ENCODE measurements at regions not wholly inside any gene's neighbourhood (a gene's known extent, or its start where the extent isn't known, plus 50 kb on each side); places are given as distances from the start of the nearest gene placed in this dataset.
"Not testable (repeated sequence)": the region's sequence is repeated elsewhere in the genome, so short reads cannot be mapped to it uniquely, and the experiment has no call there.

DNA sequence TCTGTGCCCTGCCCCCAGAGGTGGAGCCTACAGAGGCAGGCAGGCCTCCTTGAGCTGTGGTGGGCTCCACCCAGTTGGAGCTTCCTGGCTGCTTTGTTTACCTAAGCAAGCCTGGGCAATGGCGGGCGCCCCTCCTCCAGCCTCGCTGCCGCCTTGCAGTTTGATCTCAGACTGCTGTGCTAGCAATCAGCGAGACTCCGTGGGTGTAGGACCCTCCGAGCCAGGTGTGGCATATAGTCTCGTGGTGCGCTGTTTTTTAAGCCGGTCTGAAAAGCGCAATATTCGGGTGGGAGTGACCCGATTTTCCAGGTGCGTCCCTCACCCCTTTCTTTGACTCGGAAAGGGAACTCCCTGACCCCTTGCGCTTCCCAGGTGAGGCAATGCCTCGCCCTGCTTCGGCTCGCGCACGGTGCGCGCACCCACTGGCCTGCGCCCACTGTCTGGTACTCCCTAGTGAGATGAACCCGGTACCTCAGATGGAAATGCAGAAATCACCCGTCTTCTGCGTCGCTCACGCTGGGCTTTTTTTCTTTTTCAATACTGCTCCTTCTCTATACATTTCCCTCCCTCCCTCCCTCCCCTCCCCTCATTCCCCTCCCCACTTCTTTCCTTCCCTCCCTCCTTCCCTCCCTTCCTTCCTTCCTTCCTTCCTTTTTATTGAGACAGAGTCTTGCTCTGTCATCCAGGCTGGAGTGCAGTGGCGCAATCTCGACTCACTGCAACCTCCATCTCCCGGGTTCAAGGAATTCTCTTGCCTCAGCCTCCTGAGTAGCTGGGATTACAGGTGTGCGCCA lies 197.1 kb upstream of the TBL1XR1 start:
- DNase-seq (ENCODE audit: low read depth) = not testable (repeated sequence)

DNA sequence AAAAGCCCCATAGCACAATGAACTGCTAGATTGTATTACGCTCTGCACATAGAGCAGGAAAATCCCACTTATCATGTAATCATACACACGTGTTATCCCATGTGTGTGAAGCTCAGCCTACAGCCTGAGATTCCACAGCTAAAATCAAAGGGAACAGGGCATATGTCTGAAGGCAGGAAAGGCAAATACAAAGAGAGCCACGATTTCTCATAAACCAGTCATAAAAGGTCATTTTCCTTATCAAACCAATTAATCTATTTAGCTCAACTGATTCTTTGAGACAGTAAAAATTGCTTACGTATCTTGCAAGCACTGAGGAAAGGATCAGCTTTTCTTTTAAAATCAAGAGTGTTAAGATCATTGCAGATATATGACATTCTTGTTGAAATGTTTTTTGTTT lies 199.5 kb upstream of the TBL1XR1 start:
- no peak for DNase-seq (ENCODE audit: low read depth)

DNA sequence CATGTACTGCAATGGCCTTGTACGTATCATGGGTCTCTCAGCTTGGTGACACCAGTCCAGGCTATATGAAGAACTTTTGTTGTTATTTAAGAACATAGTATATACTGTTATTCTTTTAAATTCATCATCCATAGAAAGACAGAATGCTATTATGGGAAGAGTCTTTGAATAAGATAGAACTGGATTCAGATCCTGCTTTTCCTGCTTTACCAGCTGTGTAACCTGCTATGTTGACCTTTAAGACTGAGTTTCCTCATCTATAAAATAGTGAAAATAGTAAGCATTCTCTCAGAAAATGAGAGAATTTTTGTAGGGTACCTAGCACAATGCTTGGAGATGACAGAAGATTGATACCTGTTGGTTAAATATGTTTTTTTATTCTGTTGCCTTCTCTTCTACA lies 204.1 kb upstream of the TBL1XR1 start:
- DNase-seq (ENCODE audit: low read depth) = no peak

GRCh38 chr3:177402533-177402932 lies 205.3 kb upstream of the TBL1XR1 start:
- DNase-seq (ENCODE audit: low read depth) = no peak

- no peak for DNase-seq (ENCODE audit: low read depth)
Observed at GRCh38 chr3:177405191-177405672, 207.9 kb upstream of the TBL1XR1 start.

DNA sequence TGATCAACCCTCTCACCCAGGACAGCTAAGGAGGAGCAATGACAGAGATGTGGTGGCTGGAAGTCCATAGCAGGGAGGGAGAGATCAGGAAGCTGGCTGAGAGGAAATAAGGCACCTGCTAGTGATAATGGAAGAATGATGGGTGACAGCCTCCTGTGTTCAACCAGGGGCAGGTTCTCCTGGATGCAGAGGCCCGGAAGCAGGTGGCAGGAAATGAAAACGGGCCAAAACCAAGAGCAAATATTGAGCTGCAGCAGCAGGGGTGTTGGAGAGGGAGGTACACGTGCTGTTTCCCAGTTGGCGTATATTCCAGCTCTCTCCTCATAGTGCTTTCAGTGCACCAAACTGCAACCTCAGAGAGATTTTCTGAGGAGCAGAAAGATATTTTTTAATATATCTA lies 213.4 kb upstream of the TBL1XR1 start:
- no peak for DNase-seq (ENCODE audit: low read depth)

DNA sequence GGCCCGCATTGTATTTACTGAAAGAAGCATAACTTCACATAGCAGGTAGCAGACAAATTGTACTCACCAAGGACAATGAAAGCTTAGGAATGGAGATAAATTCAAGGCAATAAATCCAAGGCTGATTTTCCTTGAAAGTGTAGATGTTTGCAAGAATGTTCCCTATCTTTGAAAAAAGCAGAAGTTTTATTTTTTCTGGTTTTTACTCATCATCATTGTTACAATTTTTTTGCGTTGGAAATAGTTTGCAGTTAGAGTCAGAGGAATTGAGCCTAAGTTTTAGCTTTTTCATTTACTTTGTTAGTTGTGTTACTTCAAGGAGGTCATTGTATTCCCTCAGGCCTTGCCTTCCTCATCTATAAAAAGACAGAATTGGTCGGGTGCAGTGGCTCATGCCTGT lies 213.9 kb upstream of the TBL1XR1 start:
- no peak for DNase-seq (ENCODE audit: low read depth)

DNA sequence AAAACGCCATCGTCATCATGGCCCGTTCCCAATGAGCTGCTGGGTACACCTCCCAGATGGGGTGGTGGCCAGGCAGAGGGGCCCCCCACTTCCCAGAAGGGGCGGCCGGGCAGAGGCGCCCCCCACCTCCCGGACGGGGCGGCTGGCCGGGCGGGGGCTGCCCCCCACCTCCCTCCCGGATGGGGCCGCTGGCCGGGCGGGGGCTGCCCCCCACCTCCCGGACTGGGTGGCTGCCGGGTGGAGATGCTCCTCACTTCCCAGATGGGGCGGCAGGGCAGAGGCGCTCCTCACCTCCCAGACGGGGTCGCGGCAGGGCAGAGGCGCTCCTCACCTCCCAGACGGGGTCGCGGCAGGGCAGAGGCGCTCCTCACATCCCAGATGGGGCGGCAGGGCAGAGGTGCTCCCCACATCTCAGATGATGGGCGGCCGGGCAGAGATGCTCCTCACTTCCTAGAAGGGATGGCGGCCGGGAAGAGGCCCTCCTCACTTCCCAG lies 215.4 kb upstream of the TBL1XR1 start:
- DNase-seq (ENCODE audit: low read depth) = not testable (repeated sequence)

- no peak for DNase-seq (ENCODE audit: low read depth)
Observed at GRCh38 chr3:177414093-177414492, 216.8 kb upstream of the TBL1XR1 start.

DNA sequence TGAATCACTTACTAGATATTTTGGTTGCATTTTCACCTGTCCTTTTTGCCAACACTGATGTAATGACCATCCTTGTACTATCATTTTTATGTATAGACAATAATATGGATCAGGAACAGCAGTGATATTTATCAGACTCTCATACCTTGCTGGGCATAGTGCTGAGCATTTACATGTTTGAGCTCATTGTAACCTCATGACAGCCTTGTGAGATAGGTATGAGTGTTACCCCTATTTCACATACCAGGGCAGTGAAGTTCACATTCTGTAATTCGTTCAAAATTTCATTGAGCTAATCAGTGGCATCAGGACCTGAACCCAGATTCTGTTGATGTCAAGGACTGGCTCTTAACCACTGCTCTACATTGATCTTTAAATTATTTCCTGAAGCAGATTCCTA lies 221.5 kb upstream of the TBL1XR1 start:
- no peak for DNase-seq (ENCODE audit: low read depth)

DNA sequence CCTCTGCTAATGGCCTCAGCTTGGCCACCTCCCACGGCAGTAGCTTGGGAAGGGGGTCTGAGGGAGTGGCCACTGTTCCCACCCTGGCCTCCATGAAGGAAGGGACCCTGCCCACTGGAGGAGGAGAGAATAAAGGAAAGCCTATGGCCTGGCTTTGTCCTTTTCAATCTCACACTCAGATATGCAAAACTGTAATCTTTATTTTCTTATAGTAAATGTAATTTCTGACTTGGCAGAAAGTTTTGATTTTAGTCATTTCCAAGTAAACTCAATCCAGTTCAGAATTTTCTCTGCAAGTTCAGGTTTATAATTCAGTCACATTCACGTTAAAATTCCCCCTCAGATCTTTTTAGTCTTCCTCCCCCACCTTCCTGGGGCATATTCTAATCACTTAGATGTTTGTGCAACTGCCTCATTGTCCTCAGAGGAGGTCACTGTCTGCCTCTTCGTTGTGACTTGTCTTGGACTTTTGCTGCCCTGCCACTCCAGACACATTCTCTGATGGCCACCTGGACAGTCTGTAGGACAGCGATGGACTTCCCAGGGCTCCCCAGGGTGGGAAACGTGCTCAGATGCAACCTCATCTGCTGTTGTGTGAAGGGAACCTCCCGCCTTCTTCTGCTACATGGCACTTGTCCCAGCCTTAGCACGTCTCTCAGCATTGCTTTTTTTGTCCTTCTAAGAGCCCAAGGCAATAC lies 222.8 kb upstream of the TBL1XR1 start:
- no peak for DNase-seq (ENCODE audit: low read depth)

DNA sequence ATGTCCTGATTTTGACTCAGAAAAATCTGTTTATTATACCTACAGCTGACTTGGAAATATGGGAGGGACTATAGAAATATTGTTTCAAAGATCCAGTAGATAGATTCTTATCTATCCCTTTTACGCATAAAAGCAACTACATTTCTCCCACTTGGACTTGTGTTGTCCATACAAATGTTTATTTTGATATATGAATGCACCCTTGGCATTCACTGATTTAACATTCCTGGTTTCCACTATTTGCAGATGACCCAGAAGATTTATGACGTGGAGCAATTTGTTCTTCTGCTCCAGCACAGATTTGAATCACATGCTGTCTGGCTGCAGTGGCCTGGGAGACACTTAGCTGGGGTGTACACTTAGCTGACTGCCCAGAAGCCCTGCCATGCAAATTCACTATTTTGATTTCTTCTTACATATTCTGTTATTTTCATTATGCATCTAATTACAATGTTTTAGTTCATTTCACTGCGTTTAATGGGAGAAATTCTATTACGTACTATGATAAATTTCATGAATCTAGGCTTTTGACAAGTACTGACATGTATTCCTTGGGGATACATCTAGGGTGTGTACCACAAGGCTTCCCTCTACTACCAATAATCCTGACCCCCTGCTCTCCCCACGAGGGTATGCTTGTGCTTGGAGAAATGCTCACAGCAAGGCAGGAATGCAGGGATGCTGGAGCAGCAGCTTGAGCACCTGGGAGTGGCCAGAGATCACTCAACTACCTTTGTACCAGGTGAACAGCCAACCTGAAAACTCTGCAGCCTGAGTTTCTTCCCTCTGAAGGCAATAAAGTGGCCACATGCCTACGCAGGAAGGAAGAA lies 223.6 kb upstream of the TBL1XR1 start:
- DNase-seq (ENCODE audit: low read depth) = no peak

DNA sequence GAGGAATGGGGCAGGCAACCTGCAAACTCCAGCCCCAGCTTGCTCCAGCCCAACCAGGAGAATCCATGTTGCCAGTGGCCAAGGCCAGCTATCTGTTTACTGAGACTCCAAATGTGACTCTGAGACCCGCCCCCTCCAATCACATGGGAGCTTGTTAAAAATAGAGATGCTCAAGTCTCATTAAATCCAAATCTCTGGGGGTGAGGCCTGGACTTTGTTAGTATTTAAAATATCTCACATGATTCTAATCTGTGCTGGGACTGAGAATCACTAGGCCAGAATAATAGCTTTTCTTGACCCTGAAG lies 224.2 kb upstream of the TBL1XR1 start:
- no peak for DNase-seq (ENCODE audit: low read depth)

DNA sequence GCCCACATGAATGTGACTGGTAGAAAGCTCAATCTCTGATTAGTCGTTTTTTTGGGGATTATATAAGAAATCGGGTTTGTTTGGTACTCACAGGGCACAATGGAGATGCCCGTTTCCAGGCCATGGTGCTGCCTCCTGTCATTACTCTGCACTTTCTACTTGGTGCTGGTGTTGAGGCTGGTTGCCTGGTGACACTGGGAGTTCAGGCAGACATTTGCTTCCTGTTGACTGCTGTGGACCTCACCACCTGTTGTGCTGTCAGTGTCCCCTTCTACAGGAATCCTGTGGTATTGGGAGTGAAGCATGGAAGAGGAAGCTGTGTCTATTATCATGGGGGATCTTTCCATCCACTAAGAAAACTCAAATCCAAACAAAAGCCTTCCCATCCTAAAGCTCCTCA lies 227.2 kb upstream of the TBL1XR1 start:
- DNase-seq (ENCODE audit: low read depth) = no peak

GRCh38 chr3:177425042-177425441 lies 227.8 kb upstream of the TBL1XR1 start:
- no peak for DNase-seq (ENCODE audit: low read depth)

- no peak for DNase-seq (ENCODE audit: low read depth)
Observed at GRCh38 chr3:177426106-177426877, 229.0 kb upstream of the TBL1XR1 start.

DNA sequence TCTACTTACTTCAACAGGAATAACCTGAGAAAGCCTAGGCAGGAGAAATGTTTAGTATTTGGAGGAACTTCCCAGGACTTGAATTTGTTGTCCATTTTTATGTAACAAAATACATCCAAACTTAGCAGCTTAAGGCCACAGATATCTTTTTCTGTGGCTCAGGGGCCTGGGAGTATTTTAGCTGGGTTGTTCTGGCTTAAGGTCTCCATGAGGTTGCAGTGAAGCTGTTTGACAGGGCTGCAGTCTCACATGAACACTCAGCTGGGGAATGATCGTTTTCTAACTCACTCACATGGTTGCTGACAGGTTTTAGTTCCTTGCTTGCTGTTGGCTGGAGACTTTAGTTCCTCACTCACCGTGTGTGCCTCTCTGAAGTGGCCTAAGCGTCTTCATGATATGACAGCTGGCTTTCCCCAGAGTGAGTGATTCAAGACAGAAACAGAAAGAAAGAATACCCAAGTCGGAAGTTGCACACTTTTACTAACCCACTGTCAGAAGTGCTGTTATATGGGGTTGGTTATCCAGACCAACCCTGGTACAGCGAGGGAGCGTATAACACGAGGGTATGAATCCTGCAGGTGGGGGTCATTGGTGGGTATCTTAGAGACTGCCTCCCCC lies 229.7 kb upstream of the TBL1XR1 start:
- DNase-seq (ENCODE audit: low read depth) = peak; percentile 51

DNA sequence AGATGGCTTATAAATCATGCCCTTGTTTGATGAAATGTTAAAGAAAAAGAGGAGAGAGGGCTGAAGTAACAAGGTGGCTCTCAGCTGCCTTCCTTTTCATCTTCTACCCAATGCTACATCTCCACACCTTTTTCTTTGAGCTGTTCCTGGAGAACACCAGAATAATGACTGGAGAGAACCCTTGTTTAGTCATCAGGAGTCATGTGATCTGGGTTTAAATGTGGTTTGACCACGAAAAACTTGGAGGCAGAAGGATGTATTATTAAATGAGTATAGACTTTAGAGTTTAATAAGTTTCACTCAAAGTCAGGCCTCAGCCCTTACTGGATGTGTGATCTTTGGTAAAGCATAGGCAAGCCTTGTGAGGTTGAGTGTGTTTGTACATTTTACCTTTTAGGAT lies 230.3 kb upstream of the TBL1XR1 start:
- DNase-seq (ENCODE audit: low read depth) = no peak

DNA sequence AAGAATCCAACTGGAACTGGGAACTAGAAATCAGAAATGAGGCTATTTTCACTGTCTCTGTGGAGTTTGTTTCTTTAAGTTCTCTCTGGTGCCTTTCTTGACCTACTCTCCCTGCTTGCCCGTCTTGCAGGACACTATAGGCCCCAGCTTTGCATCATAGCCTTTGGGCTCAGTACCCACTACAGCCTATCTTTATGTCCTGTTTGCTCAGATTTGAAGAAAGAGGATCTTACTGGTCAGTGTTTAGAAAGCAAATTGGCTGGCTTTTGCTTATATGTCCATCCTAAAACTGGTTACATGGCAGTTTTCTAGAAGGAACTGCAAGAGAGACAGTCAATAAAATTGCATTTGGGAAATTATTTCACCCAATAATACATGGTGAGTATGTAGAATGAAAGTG lies 231.8 kb upstream of the TBL1XR1 start:
- no peak for DNase-seq (ENCODE audit: low read depth)

GRCh38 chr3:177429771-177430170 lies 232.5 kb upstream of the TBL1XR1 start:
- DNase-seq (ENCODE audit: low read depth) = no peak

DNA sequence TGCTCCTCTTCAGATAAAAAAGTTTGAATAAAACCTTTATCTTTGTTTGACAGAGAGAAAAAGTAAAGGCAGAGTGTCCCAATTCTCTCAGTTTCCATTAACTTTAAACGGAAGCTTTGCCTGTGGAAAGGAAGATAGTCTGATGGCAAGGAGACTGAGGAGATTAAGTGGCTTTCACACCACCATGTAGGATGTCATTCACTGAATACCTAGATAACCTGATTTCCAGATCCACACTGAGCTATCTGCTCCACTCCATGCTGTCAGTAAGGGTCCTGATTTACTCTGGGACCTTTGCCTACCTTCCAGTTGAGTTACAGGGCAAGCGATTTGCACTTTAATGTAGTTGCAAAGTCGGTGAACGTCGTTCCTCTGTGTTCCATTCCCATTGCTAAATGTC lies 233.4 kb upstream of the TBL1XR1 start:
- DNase-seq (ENCODE audit: low read depth) = no peak

All from activated T-cell treated with anti-CD3 and anti-CD28 coated beads for 24 hours (primary cell).